Left lobe of liver (tissue), 2 donors: ENCODE measurements at regions not wholly inside any gene's neighbourhood (a gene's known extent, or its start where the extent isn't known, plus 50 kb on each side); places are given as distances from the start of the nearest gene placed in this dataset.

Source experiments
- ATAC-seq: fragments of 200-7000 bp; cut with Tn5 transposase; one replicate; pipeline ENCODE4 v1.9.1; 2020; ENCODE audit warnings: mild to moderate bottlenecking, moderate library complexity
- DNase-seq: peaks from one replicate; pipeline ENCODE4 v3.0.0-alpha.2; 2020; ENCODE audit warnings: low spot score
- donor health status: DM: no; HTN: no; CAD: no; lungs with moderate emphysema.
- donor health status: DM: no; HTN: yes; CAD: no.

- DNase-seq = no peak
- ATAC-seq = no peak
Observed at GRCh38 chr20:37643400-37643799, 50.4 kb upstream of the CTNNBL1 start.

- DNase-seq = no peak
- no peak for ATAC-seq
Observed at GRCh38 chr20:37642246-37642645, 51.6 kb upstream of the CTNNBL1 start.

GRCh38 chr20:37640600-37641561 is 52.9 kb upstream of the CTNNBL1 start:
- DNase-seq (no peak), ATAC-seq (peak; percentile 43)

DNA sequence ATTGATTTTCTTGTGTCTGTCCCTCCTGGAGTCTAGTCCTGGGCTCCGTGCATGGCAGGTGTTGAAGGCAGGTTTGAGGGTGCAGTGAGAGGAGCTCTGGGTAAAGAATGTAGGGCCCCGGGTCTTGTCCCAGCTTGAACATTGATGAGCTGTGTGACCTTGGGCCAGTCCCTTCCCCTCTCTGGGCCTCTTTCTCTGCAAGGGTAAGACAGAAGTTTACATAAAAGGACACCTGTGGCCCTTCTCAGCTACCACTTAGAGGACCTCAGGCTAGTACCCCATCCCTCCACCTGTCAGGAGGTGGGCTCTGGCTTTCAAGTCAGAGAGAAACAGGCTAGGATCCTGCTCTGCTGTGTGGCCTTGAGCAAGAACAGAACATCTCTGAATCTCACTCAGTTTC is 55.3 kb upstream of the CTNNBL1 start:
- ATAC-seq (no peak), DNase-seq (no peak)

GRCh38 chr20:37636977-37637376 is 56.9 kb upstream of the CTNNBL1 start:
- DNase-seq (no peak), ATAC-seq (no peak)

DNA sequence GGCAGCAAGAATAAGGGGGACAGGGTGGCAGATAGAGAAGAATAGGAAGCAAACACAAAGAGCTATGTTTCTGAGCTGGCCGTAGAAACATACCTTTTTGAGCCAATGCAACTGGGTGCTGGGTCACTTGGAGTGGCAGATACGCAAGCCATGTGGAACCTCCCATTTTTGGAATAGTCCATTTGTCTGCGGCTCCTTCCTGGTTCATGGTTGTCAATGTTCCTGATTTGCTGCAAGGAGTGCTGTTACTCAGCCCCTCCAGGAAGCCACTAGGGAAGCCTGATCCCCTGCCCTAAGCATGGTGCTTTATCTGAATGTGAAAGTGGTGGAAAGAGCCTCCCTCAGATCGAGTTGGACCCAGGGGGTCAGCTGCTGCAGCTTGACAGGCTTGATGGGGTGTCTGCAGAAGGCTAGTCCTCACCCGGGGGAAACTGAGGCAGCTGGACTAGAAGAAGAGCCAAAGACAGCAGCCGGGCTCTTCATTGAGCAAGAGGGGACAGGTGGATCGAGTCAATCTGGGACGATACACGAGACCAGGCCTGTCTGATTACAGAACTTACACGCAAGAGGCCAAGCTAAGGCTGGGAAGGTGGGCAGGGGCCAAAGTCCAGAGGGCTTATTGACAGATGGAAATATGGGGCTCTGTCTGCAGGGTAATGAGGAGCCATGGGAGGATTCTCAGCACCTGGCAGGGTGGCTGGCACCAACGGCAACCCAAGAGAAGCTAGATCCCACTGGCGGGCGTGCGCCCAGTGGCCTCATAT is 57.4 kb upstream of the CTNNBL1 start:
- DNase-seq (no peak), ATAC-seq (no peak)

- ATAC-seq (no peak), DNase-seq (no peak)
Observed at GRCh38 chr20:37630993-37631392, 62.8 kb upstream of the CTNNBL1 start.

DNA sequence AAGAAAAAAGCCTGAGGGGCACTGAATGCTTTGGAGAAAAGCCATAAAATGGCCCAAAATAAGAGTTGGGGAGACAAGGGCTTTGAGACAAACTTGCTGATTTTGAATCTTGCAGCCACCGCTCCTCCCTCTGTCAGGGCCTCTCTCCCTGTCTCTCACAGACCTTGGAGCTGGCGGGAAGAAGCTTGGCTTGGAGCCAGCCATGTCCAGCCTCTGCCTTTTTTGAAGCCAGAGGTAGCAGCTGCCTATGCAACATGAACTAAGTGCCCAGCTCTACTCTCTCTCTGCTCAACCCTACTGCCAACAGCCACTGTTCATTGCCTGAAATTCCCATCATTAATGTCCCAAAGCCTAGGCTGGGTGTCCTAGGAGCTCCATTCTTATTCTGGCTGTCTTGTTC is 63.7 kb upstream of the CTNNBL1 start:
- ATAC-seq (no peak), DNase-seq (no peak)

DNA sequence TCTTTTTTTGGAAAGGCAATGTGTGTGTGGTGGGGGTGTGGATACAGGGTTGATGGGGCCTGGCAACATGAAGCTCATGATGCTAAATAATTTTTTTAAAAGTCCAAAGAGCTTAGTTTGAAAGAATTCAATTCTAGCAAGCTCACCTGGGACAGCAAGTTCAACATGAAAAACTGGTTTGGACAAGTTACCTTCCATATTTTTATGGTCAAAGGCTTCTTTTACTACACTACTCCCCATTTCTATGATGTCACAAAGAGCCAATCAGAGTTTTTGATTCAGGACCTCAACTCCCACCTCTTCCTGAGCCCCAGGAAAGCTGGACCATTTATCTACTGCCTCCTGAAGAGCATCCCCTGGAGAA is 66.1 kb upstream of the CTNNBL1 start:
- ATAC-seq = no peak
- no peak for DNase-seq

DNA sequence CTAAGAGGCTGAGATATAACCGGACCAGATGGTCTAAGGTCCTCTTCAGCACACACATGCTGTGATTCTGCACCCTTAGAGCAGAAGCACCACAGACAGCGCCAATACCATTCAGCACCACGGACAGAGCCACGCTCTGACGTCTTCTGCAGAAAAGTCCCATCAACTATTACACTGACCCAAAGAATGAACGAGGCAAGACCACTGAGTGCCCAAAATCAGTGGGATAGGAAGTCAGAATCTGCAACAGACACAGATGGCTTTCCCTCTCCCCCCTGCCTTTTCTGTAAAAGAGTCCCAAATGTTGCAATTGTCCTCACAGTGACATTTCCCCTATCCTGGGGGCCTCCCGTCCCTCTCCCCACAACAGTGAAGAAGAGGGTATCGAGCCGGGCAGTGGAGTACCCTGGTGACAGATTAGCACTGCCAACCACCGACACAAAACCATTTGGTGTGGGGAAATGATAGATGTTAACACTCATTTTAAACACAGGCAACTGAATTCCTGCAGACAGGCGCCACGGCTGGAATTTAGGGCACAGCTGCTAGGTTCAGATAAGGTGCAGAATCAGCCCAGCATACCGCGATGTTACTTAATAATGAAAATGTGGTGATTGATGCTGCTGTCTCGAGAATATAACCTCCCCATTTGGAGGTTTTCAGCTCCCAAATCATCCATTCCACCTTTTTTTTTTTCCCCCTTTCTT is 66.6 kb upstream of the CTNNBL1 start:
- DNase-seq (peak; percentile 49), ATAC-seq (peak; percentile 81)

DNA sequence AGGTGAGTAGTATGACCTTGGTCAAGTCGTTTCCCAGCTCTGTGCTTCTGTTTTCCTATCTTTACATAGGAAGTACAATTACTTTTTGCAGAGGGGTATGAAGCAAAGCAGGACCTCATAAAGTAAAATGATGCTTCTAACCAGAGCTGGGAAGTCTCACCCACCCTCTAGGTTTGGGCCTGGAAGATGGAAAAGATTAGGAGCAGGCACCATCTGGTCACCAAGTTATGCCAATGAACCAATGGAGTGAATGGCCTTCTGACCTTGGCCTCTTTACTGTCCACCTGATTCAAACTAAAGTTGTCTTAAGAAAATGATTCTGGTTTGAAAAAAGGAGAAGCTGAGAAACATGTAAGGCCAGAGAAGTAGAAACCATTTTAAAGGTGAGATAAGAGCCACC is 68.9 kb upstream of the CTNNBL1 start:
- ATAC-seq = no peak
- no peak for DNase-seq

- no peak for DNase-seq
- no peak for ATAC-seq
Observed at GRCh38 chr20:37622728-37623127, 71.1 kb upstream of the CTNNBL1 start.

- no peak for ATAC-seq
- no peak for DNase-seq
Observed at GRCh38 chr20:37619496-37619895, 74.3 kb upstream of the CTNNBL1 start.

DNA sequence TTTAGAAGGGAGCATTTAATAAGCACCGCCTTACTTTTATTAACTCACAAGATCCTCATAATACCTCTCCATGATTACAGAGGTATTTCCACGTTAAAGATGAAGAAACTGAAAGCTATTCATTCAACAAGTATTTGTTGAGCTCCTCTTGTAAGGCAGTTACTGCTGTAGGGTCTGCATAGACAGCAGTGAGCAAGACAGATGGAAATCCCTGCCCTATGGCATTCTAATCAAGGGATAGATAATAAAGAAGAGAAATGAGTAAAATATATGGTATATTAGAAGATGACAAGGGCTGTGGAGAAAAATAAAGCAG is 77.8 kb upstream of the CTNNBL1 start:
- ATAC-seq = no peak
- no peak for DNase-seq

- DNase-seq (no peak), ATAC-seq (no peak)
Observed at GRCh38 chr20:37615340-37616109, 78.3 kb upstream of the CTNNBL1 start.

DNA sequence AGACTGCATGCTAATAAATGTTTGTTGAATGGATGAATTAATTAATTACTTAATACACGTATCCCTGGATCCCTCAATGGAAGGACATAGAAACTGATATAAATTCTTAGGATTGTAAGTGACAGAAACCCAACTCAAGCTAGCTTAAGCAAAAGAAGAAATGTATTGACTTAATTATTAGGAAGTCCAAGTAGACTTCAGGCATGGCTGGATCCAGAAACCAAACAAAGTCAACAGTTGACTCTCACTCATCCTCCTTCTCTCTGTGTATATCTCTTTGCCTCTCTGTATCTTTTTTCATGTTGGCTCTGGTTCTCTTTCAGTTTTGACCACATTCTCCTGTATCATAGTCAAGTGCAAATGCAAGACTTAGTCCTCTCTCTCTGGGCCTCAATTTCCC is 82.0 kb upstream of the CTNNBL1 start:
- no peak for DNase-seq
- no peak for ATAC-seq

DNA sequence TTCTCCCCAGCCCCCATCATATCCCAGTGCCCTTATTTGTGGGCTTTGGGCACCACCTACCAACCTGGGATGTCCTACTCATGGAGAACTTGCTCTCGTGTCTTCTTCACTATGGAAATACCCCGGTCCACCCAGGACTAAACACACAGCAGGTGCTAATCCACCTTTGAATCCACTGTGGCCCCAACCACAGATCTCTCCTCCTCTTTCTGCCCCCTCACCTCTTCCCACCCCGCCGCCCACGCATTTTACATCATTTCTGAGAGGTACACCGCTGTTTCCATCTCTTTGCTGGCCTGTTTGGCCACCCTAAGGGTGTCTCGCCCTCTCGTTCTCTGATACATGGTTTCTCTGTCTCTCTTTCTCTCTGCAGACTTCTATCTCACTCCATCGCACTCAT is 82.5 kb upstream of the CTNNBL1 start:
- ATAC-seq (no peak), DNase-seq (no peak)

DNA sequence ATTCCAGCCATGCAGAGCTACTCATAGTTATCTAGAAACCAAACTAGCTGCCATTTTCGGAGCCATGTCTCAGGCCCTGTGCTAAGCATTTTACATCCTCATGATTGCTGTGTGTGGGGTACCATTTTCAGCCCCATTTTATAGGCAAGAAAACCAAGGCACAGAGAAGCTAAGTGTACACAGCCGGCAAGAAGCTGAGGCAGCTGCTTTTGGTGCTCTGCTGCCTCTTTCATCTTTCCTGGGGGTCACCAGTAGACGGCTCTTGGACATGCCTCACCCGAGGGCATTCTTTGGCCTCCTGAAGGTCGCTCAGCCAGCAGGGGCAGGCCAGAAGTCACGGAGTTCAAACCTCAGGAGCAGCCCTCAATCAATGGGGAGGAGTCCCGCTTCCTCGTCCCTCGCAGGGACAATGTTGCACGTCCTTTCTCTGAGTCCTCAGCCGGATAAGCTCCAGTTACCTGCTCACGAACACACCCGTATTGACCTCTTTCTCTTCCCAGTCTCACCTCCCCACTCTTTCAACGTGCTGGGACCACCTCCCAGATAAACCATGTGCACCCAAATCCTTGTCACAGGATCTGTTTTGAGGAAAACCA is 82.6 kb upstream of the BLCAP start:
- no peak for ATAC-seq
- no peak for DNase-seq

GRCh38 chr20:37602634-37603033 is 75.0 kb upstream of the BLCAP start:
- ATAC-seq (no peak), DNase-seq (no peak)

- no peak for ATAC-seq
- no peak for DNase-seq
Observed at GRCh38 chr20:37600486-37600885, 72.8 kb upstream of the BLCAP start.
